Adrenal gland (tissue), 9 donors: ENCODE measurements at regions not wholly inside any gene's neighbourhood (a gene's known extent, or its start where the extent isn't known, plus 50 kb on each side); places are given as distances from the start of the nearest gene placed in this dataset.

Experiments used
- DNase-seq, 7 donors: peaks; one replicate each; pipeline ENCODE4 v3.0.0-alpha.2; 2019 to 2020
- H3K27ac ChIP-seq, 5 donors: fragments of 200-600 bp; sonication (generic) in 4 of 5; 1 replicate in 3 of 5; 2 replicates in 2 of 5; pipeline versions ENCODE4 v1.5.1 to v1.8.0; 2016 to 2020; ENCODE audit warnings: mild to moderate bottlenecking in 1 of 5
- H3K27me3 ChIP-seq: fragments of 200-600 bp; 2 replicates; pipeline ENCODE4 v1.8.0; 2021
- H3K36me3 ChIP-seq, 2 donors: fragments of 200-600 bp; replicated peaks in 1 of 2; 1 replicate in 1 of 2; 2 replicates in 1 of 2; pipeline versions ENCODE4 v1.5.1 to v1.8.0; 2018 to 2022
- H3K4me1 ChIP-seq, 2 donors: fragments of 200-600 bp; replicated peaks in 1 of 2; 1 replicate in 1 of 2; 2 replicates in 1 of 2; pipeline versions ENCODE4 v1.5.1 to v1.8.0; 2018 to 2021
- H3K4me3 ChIP-seq, 4 donors: fragments of 200-600 bp; sonication (generic) in 3 of 4; one replicate each; pipeline ENCODE4 v1.5.1; 2016 to 2018
- H3K9me3 ChIP-seq, 3 donors: fragments of 200-600 bp; sonication (generic) in 1 of 3; replicated peaks in 1 of 3; 1 replicate in 2 of 3; 2 replicates in 1 of 3; pipeline versions ENCODE4 v1.5.1 to v1.8.0; 2016 to 2021
- POLR2A ChIP-seq, 2 donors: fragments of 450-650 bp; IDR thresholded peaks; one replicate each; pipeline ENCODE4 v1.6.1; 2017; ENCODE audit warnings: antibody characterized with exemption in 2 of 2, mild to moderate bottlenecking in 2 of 2, moderate library complexity in 1 of 2
- WGBS, 4 donors: extraction: QIAGEN DNeasy Blood & Tissue Kit in 2 of 4; methylation state at CpG; one replicate each; pipeline versions ENCODE4 v1.1.5 to v1.1.7; 2013 to 2017; 5-methylcytosine and 5-hydroxymethylcytosine counted together
- intact Hi-C, 2 donors: fragments of 100-400 bp; cut with DNase I; formaldehyde crosslinking; loops; one replicate each; pipeline versions ENCODE4 v1.14.1 to v1.15.0; 2022 to 2023
- TF ChIP-seq, protein P1 (sequence below), 6 experiments: fragments of 450-650 bp in 4 of 6; fragments of 200-600 bp in 2 of 6; sonication (generic) in 1 of 6; IDR thresholded peaks; 1 replicate in 5 of 6; 2 replicates in 1 of 6; pipeline versions ENCODE4 v1.5.1 to v1.8.0; 2016 to 2021; ENCODE audit warnings: antibody characterized with exemption in 6 of 6, mild to moderate bottlenecking in 2 of 6, moderate library complexity in 1 of 6
- donor health status: healthy with polysubstance abuse.
- donor health status: Bipolar disorder and iron deficiency.
- donor health status: DM: yes; HTN: yes; CAD: no.
- donor health status: DM: no; HTN: no; CAD: no.
- donor health status: DM: no; HTN: no; CAD: no.

- Histone ChIP-seq H3K27ac (no peak overlapping the region), H3K27me3 (no peaks in the 10 kb centered on the region), H3K9me3 (no peaks in the 10 kb centered on the region), H3K4me3 (no peak overlapping the region), H3K4me1 (no peaks in the 10 kb centered on the region), H3K36me3 (no peaks in the 10 kb centered on the region)
- no peak for TF ChIP-seq POLR2A (IDR thresholded peaks at IDR 0.05)
- TF ChIP-seq, protein P1, sequence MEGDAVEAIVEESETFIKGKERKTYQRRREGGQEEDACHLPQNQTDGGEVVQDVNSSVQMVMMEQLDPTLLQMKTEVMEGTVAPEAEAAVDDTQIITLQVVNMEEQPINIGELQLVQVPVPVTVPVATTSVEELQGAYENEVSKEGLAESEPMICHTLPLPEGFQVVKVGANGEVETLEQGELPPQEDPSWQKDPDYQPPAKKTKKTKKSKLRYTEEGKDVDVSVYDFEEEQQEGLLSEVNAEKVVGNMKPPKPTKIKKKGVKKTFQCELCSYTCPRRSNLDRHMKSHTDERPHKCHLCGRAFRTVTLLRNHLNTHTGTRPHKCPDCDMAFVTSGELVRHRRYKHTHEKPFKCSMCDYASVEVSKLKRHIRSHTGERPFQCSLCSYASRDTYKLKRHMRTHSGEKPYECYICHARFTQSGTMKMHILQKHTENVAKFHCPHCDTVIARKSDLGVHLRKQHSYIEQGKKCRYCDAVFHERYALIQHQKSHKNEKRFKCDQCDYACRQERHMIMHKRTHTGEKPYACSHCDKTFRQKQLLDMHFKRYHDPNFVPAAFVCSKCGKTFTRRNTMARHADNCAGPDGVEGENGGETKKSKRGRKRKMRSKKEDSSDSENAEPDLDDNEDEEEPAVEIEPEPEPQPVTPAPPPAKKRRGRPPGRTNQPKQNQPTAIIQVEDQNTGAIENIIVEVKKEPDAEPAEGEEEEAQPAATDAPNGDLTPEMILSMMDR (IDR thresholded peaks at IDR 0.05), result no peak
- intact Hi-C loops, result no loop called here
- WGBS, 4 donors, result 75 to 78% (median 76%) methylated on average over 1 of the region's 1 CpG
- no peak for DNase-seq
Measured at GRCh38 chr13:60944863-60945262, 470.8 kb downstream of the PCDH20 start.

- Histone ChIP-seq H3K27ac (no peak overlapping the region), H3K4me3 (no peak overlapping the region), H3K27me3 (no peaks in the 10 kb centered on the region), H3K9me3 (no peaks in the 10 kb centered on the region), H3K4me1 (no peaks in the 10 kb centered on the region), H3K36me3 (no peaks in the 10 kb centered on the region)
- intact Hi-C loops, result no loop called here
- 70 to 91% (median 79%) methylated on average over 1 of the region's 1 CpG for WGBS, 4 donors
- no peak for DNase-seq
- TF ChIP-seq POLR2A (IDR thresholded peaks at IDR 0.05), result no peak
- TF ChIP-seq, protein P1 (IDR thresholded peaks at IDR 0.05), result no peak
Measured at GRCh38 chr13:60944016-60944415, 471.6 kb downstream of the PCDH20 start.

- 56 to 78% (median 67%) methylated on average over 3 of the region's 3 CpGs for WGBS, 4 donors
Measured at GRCh38 chr13:60936281-60936680, 479.4 kb downstream of the PCDH20 start.

DNA sequence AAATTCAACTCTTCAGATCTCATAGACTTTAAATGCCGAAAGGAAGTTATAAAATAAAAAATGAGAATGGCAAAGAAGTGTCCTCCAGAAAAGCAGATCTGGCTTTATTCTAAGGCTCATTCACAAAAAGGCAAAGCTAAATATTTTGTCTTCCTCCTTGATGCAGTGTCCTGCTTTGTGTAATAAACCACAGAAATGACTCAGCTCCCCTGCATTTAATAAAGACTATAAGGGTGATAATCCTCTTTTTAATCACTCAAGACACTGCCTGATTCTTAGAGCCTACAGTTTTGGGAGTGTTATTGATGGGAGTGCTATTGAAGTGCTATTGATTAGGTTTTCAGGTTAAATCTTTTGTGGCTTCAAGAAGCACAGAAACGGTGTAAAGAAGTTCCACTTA is 482.0 kb downstream of the PCDH20 start:
- Histone ChIP-seq H3K36me3 (no peaks in the 10 kb centered on the region), H3K27me3 (no peaks in the 10 kb centered on the region), H3K27ac (no peak overlapping the region), H3K4me3 (no peak overlapping the region), H3K9me3 (no peaks in the 10 kb centered on the region), H3K4me1 (no peaks in the 10 kb centered on the region)
- TF ChIP-seq, protein P1 (IDR thresholded peaks at IDR 0.05), result no peak
- TF ChIP-seq POLR2A (IDR thresholded peaks at IDR 0.05), result no peak
- no peak for DNase-seq
- WGBS, 4 donors, result 40 to 80% (median 79%) methylated on average over 2 of the region's 2 CpGs
- intact Hi-C loops, result no loop called here

More at GRCh38 chr13:60936281-60936680, 479.4 kb downstream of the PCDH20 start:
- Histone ChIP-seq H3K9me3 (no peaks in the 10 kb centered on the region), H3K27ac (no peak overlapping the region), H3K4me3 (no peak overlapping the region), H3K27me3 (no peaks in the 10 kb centered on the region), H3K36me3 (no peaks in the 10 kb centered on the region), H3K4me1 (no peaks in the 10 kb centered on the region)
- no peak for DNase-seq
- intact Hi-C loops, result no loop called here
- TF ChIP-seq, protein P1 (IDR thresholded peaks at IDR 0.05), result no peak
- no peak for TF ChIP-seq POLR2A (IDR thresholded peaks at IDR 0.05)
